Activated CD4-positive, alpha-beta T cell treated with anti-CD3 and anti-CD28 coated beads, Interleukin-2, amount 10 ng/mL, durations not matched to agents 24 days and 14 days (primary cell): ENCODE measurements at regions not wholly inside any gene's neighbourhood (a gene's known extent, or its start where the extent isn't known, plus 50 kb on each side); places are given as distances from the start of the nearest gene placed in this dataset.
A peak's percentile ranks its signal among the peaks of the same experiment; 100 is the strongest.

Source experiments
- DNase-seq: peaks from one replicate; pipeline ENCODE4 v3.0.0; 2022
- H3K27ac Mint-ChIP-seq: one replicate; pipeline ENCODE4 v1.8.0; 2022; ENCODE audit warnings: mild to moderate bottlenecking, mixed read lengths
- H3K27me3 Mint-ChIP-seq: one replicate; pipeline ENCODE4 v1.8.0; 2022; ENCODE audit warnings: mixed read lengths
- H3K36me3 Mint-ChIP-seq: one replicate; pipeline ENCODE4 v1.8.0; 2022; ENCODE audit warnings: low read depth, mild to moderate bottlenecking, mixed read lengths
- H3K4me1 Mint-ChIP-seq: one replicate; pipeline ENCODE4 v1.8.0; 2021; ENCODE audit warnings: mixed read lengths
- H3K4me3 Mint-ChIP-seq: one replicate; pipeline ENCODE4 v1.8.0; 2022; ENCODE audit warnings: mild to moderate bottlenecking, moderate library complexity, mixed read lengths
- H3K9me3 Mint-ChIP-seq: one replicate; pipeline ENCODE4 v1.8.0; 2021; ENCODE audit warnings: mixed read lengths
- intact Hi-C: fragments of 100-400 bp; cut with micrococcal nuclease; formaldehyde crosslinking; loops from one replicate; pipeline ENCODE4 v1.15.1; 2023

GRCh38 chr14:65299826-65300225 is 112.7 kb upstream of the FUT8 start:
- H3K36me3 Mint-ChIP-seq = peaks cover 5% of the 10 kb centered on the region
- no peak for DNase-seq
- H3K27ac Mint-ChIP-seq = peak overlapping the region; percentile 66
- no peaks in the 10 kb centered on the region for H3K9me3 Mint-ChIP-seq
- no peaks in the 10 kb centered on the region for H3K27me3 Mint-ChIP-seq
- H3K4me3 Mint-ChIP-seq = peak overlapping the region; percentile 32
- H3K4me1 Mint-ChIP-seq = peaks cover 68% of the 10 kb centered on the region
- intact Hi-C loops = no loop called here

GRCh38 chr14:65301862-65302539 is 110.5 kb upstream of the FUT8 start:
- intact Hi-C loops = loop anchor here (1.0 to 2.0 kb wide), 5 partner anchors 19 to 79 kb away; no protein-coding TSS in a partner anchor
- Mint-ChIP-seq H3K36me3 (peaks cover 8% of the 10 kb centered on the region), H3K9me3 (no peaks in the 10 kb centered on the region), H3K4me3 (peak overlapping the region; percentile 62), H3K4me1 (peaks cover 70% of the 10 kb centered on the region), H3K27ac (peak overlapping the region; percentile 97), H3K27me3 (no peaks in the 10 kb centered on the region)
- DNase-seq = no peak

GRCh38 chr14:65302571-65303189 is 109.8 kb upstream of the FUT8 start:
- peak overlapping the region; percentile 97 for H3K27ac Mint-ChIP-seq
- H3K36me3 Mint-ChIP-seq = peaks cover 8% of the 10 kb centered on the region
- DNase-seq = peak; percentile 82
- H3K27me3 Mint-ChIP-seq = no peaks in the 10 kb centered on the region
- H3K4me3 Mint-ChIP-seq = peak overlapping the region; percentile 62
- intact Hi-C loops = loop anchor here (1.0 to 2.0 kb wide), 9 partner anchors 11 to 110 kb away; partner anchors contain the start of gene FUT8
- peaks cover 67% of the 10 kb centered on the region for H3K4me1 Mint-ChIP-seq
- no peaks in the 10 kb centered on the region for H3K9me3 Mint-ChIP-seq

GRCh38 chr14:65303190-65303898 is 109.2 kb upstream of the FUT8 start:
- Mint-ChIP-seq H3K9me3 (no peaks in the 10 kb centered on the region), H3K4me3 (peak overlapping the region; percentile 62), H3K27me3 (no peaks in the 10 kb centered on the region), H3K27ac (peak overlapping the region; percentile 97), H3K4me1 (peaks cover 64% of the 10 kb centered on the region), H3K36me3 (peaks cover 5% of the 10 kb centered on the region)
- intact Hi-C loops = loop anchor here (1.0 to 2.0 kb wide), 8 partner anchors 12 to 109 kb away; partner anchors contain the start of gene FUT8
- peak; percentile 79 for DNase-seq

GRCh38 chr14:65303899-65304222 is 108.7 kb upstream of the FUT8 start:
- no peaks in the 10 kb centered on the region for H3K27me3 Mint-ChIP-seq

GRCh38 chr14:65304239-65304638 is 108.3 kb upstream of the FUT8 start:
- no peaks in the 10 kb centered on the region for H3K27me3 Mint-ChIP-seq
- no peak for DNase-seq
- H3K27ac Mint-ChIP-seq = peak overlapping the region; percentile 97
- no peaks in the 10 kb centered on the region for H3K9me3 Mint-ChIP-seq
- H3K4me1 Mint-ChIP-seq = peaks cover 68% of the 10 kb centered on the region
- intact Hi-C loops = no loop called here
- H3K36me3 Mint-ChIP-seq = peaks cover 5% of the 10 kb centered on the region
- H3K4me3 Mint-ChIP-seq = peak overlapping the region; percentile 25

More at GRCh38 chr14:65303899-65304222, 108.7 kb upstream of the FUT8 start:
- Mint-ChIP-seq H3K36me3 (peaks cover 5% of the 10 kb centered on the region), H3K4me1 (peaks cover 68% of the 10 kb centered on the region), H3K4me3 (peak overlapping the region; percentile 52), H3K27ac (peak overlapping the region; percentile 97), H3K9me3 (no peaks in the 10 kb centered on the region)
- intact Hi-C loops = loop anchor here (1.0 to 2.0 kb wide), 8 partner anchors 13 to 108 kb away; partner anchors contain the start of gene FUT8
- no peak for DNase-seq

- H3K4me3 Mint-ChIP-seq = no peak overlapping the region
- peaks cover 61% of the 10 kb centered on the region for H3K4me1 Mint-ChIP-seq
- no peaks in the 10 kb centered on the region for H3K27me3 Mint-ChIP-seq
- H3K9me3 Mint-ChIP-seq = no peaks in the 10 kb centered on the region
- intact Hi-C loops = no loop called here
- H3K36me3 Mint-ChIP-seq = peaks cover 5% of the 10 kb centered on the region
- H3K27ac Mint-ChIP-seq = peak overlapping the region; percentile 97
- DNase-seq = peak; percentile 65
Observed at GRCh38 chr14:65304963-65305362, 107.6 kb upstream of the FUT8 start.

- Mint-ChIP-seq H3K27ac (no peak overlapping the region), H3K9me3 (no peaks in the 10 kb centered on the region), H3K4me1 (peaks cover 37% of the 10 kb centered on the region), H3K27me3 (no peaks in the 10 kb centered on the region), H3K36me3 (peaks cover 8% of the 10 kb centered on the region), H3K4me3 (no peak overlapping the region)
- no peak for DNase-seq
- intact Hi-C loops = no loop called here
Observed at GRCh38 chr14:65308536-65308935, 104.0 kb upstream of the FUT8 start.

GRCh38 chr14:65310568-65310967 is 102.0 kb upstream of the FUT8 start:
- Mint-ChIP-seq H3K9me3 (no peaks in the 10 kb centered on the region), H3K4me3 (no peak overlapping the region), H3K27me3 (no peaks in the 10 kb centered on the region), H3K4me1 (peaks cover 29% of the 10 kb centered on the region), H3K36me3 (peaks cover 11% of the 10 kb centered on the region), H3K27ac (no peak overlapping the region)
- DNase-seq = no peak
- intact Hi-C loops = no loop called here

GRCh38 chr14:65312859-65313258 is 99.7 kb upstream of the FUT8 start:
- Mint-ChIP-seq H3K27ac (no peak overlapping the region), H3K36me3 (peaks cover 13% of the 10 kb centered on the region), H3K4me3 (no peak overlapping the region), H3K27me3 (no peaks in the 10 kb centered on the region), H3K4me1 (peaks cover 28% of the 10 kb centered on the region), H3K9me3 (peaks cover 8% of the 10 kb centered on the region)
- no peak for DNase-seq
- intact Hi-C loops = no loop called here

GRCh38 chr14:65318636-65319506 is 93.7 kb upstream of the FUT8 start:
- DNase-seq = peak; percentile 56
- intact Hi-C loops = no loop called here
- Mint-ChIP-seq H3K27ac (peak overlapping the region; percentile 34), H3K9me3 (peaks cover 8% of the 10 kb centered on the region), H3K36me3 (peaks cover 10% of the 10 kb centered on the region), H3K4me1 (peaks cover 56% of the 10 kb centered on the region), H3K27me3 (no peaks in the 10 kb centered on the region), H3K4me3 (peak overlapping the region; percentile 4)

GRCh38 chr14:65320661-65321308 is 91.7 kb upstream of the FUT8 start:
- peaks cover 8% of the 10 kb centered on the region for H3K9me3 Mint-ChIP-seq
- no peaks in the 10 kb centered on the region for H3K27me3 Mint-ChIP-seq
- intact Hi-C loops = loop anchor here (2.0 kb wide), 2 partner anchors 16 to 18 kb away; no protein-coding TSS in a partner anchor
- H3K27ac Mint-ChIP-seq = peak overlapping the region; percentile 81
- H3K4me3 Mint-ChIP-seq = peak overlapping the region; percentile 30
- peak; percentile 58 for DNase-seq
- peaks cover 7% of the 10 kb centered on the region for H3K36me3 Mint-ChIP-seq
- H3K4me1 Mint-ChIP-seq = peaks cover 46% of the 10 kb centered on the region
